ENCODE measurements at regions not wholly inside any gene's neighbourhood (a gene's known extent, or its start where the extent isn't known, plus 50 kb on each side); places are given as distances from the start of the nearest gene placed in this dataset.

GRCh38 chr3:56851966-56852884 lies 50.5 kb upstream of the ARHGEF3 start:
- H3K27ac ChIP-seq, result no peak overlapping the region
- no peak for TF ChIP-seq CTCF (IDR thresholded peaks at IDR 0.05)
- H3K27me3 ChIP-seq, result no peaks in the 10 kb centered on the region
- no peaks in the 10 kb centered on the region for H3K36me3 ChIP-seq
- H3K4me3 ChIP-seq (ENCODE audit: low read depth in 1 of 2, low read length in 1 of 2), result no peak overlapping the region
- H3K9me3 ChIP-seq, result no peaks in the 10 kb centered on the region
- no peaks in the 10 kb centered on the region for H3K4me1 ChIP-seq (ENCODE audit: control insufficient read depth in 1 of 2, insufficient read depth in 1 of 2, low read depth in 1 of 2, low read length in 1 of 2)
